C4-2B (cell line): ENCODE measurements at regions not wholly inside any gene's neighbourhood (a gene's known extent, or its start where the extent isn't known, plus 50 kb on each side); places are given as distances from the start of the nearest gene placed in this dataset.

ENCODE experiments used
- H3K27ac ChIP-seq: fragments of 450-650 bp; 2 replicates; pipeline ENCODE4 v1.5.1; 2017
- ZFX ChIP-seq: fragments of 450-650 bp; IDR thresholded peaks from 2 replicates; pipeline ENCODE4 v1.6.1; 2017
- TF ChIP-seq, protein P1 (sequence below): fragments of 450-650 bp; conservative IDR thresholded peaks from 2 replicates; pipeline ENCODE4 v1.5.1; 2017; ENCODE audit warnings: mild to moderate bottlenecking

DNA sequence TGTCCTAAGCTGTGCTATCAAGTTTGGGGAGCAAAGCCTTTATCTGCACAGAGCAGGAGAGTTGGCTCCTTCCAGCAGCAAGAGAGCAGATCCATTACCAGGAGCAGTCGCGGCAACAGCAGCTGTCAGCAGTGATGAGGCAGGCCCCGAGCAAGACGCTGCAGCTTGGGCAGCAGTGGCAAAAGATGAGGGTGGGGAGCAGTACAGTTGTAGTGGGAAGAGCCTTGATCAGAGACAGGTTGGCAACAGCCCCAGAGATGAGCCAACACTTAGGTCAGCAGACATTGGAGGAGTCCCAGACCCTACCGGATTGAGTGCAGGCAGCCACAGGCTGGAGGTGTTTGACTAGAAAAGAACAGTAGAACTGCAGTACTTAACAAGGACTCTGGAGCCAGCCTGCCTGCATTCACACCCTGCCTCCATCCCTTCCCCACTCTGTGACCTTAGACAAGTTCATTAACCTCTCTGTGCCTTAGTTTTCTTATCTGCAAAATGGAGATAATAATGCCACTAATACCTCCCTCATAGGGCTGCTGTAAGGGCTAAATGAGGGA lies 117.1 kb upstream of the SERTAD2 start:
- TF ChIP-seq ZFX, result no peak
- TF ChIP-seq, protein P1, sequence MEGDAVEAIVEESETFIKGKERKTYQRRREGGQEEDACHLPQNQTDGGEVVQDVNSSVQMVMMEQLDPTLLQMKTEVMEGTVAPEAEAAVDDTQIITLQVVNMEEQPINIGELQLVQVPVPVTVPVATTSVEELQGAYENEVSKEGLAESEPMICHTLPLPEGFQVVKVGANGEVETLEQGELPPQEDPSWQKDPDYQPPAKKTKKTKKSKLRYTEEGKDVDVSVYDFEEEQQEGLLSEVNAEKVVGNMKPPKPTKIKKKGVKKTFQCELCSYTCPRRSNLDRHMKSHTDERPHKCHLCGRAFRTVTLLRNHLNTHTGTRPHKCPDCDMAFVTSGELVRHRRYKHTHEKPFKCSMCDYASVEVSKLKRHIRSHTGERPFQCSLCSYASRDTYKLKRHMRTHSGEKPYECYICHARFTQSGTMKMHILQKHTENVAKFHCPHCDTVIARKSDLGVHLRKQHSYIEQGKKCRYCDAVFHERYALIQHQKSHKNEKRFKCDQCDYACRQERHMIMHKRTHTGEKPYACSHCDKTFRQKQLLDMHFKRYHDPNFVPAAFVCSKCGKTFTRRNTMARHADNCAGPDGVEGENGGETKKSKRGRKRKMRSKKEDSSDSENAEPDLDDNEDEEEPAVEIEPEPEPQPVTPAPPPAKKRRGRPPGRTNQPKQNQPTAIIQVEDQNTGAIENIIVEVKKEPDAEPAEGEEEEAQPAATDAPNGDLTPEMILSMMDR, result no peak
- no peak overlapping the region for H3K27ac ChIP-seq

DNA sequence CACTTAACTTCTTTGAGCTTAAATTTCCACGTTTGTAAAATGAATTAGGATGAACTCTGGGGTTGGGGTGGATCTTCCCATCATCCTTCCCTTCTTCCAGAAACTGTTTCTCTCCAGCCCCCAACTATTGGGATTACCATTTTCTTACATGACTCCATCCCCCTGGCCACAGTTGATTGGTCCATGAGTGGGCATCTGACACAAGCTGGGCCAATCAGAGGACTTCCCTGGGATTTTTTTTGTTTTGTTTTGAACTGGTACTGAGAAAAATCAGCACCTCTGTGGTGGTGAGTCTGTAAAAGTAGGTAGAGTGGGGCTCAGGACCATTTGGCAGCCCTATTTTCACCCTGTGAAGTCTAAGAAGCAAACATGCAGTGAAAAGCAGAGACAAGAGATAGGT lies 118.0 kb upstream of the SERTAD2 start:
- no peak for TF ChIP-seq ZFX
- TF ChIP-seq, protein P1, result no peak
- no peak overlapping the region for H3K27ac ChIP-seq

DNA sequence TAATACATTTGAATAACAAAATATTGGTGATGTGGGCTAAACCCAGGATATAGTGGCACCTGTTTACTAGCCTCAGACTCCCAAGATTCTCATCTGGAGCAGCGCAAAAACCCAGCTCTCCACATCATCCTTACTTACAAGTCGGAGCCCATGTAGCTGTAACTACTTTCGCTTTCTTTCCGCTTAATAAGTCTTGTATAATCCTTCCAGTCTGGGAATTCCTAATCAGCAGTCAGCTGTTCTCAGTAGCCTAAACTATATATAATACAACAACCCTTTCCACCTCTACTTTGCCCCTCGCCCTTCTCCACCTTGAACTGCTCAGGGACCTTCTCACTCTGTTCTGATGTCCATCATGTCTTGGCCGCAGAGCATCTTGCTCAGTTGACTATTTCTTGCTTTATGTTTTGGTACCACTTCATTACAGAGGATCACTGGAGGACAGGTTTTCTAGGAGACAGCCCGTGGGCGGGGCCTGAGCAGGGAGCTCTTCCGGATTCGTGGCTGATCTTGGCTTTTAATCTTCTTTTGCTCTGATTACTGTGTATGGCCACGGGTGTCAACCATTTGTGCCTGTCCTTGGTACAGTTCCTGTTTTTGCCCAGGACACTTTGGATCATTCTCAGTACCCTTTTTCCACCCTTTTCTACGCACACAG lies 119.9 kb upstream of the SERTAD2 start:
- H3K27ac ChIP-seq, result no peak overlapping the region
- TF ChIP-seq, protein P1, result no peak
- no peak for TF ChIP-seq ZFX

DNA sequence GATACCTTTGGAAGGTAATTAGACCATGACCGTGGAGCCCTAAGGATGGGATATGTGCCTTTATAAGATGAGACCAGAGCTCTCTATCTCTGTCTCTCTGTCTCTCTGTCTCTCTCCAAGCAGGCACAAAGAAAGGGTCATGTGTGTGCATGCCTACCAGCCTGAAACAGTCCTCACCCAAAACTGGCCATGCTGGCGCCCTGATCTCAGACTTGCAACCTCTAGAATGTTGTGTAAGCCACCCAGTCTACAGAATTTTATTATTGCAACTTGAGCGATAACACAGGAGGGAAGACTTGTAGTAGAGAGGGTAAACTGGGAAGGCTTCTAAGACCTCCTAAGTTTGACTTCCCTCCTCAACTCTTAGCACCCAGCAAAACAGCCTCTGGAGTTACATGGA lies 124.1 kb upstream of the SERTAD2 start:
- no peak overlapping the region for H3K27ac ChIP-seq
- TF ChIP-seq ZFX, result no peak
- TF ChIP-seq, protein P1, result no peak

DNA sequence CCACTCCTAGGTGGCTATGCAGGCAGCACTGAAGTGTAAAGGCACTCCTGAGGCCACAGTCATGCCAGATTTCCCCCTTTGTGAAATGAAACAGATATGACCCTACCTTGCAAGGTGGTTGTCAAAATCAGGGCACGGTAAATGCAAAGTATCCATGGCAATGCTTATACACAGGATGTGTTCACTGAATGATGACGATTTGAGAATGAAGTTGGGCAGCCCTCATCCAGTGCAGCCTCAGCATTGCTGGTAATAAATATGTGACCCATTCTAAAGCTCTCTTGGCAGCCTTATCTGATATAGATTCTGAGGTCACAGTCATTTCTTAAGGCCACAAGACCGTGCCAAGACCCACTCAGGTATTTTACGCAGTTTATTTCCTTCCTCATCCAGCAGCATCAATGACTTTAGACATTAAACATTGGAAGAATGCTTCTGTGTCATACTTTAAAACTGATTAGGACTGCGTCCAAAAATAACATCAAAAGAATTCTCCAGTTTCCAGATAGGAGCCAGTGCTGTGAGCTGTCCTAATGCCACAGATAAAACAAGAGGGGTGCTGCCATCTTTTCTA lies 125.5 kb upstream of the SERTAD2 start:
- no peak for TF ChIP-seq ZFX
- H3K27ac ChIP-seq, result no peak overlapping the region

DNA sequence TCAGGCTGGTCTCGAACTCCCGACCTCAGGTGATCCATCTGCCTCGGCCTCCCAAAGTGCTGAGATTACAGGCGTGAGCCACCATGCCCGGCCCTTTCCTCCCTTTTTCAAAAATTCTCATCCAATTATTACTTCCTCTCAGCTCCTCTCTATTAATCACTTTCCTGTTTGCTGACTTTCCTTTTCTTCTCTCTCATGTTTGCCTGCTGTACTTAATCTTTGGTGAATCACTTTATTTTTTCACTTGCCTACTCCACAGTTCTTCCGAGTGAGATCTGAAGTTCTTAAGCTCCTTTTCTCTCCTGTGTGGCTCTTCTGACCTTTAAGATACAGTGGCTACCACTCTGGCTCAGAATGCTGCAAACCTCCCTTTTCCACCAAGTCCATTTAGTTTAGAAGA lies 126.3 kb upstream of the SERTAD2 start:
- no peak for TF ChIP-seq ZFX
- TF ChIP-seq, protein P1, result no peak
- H3K27ac ChIP-seq, result no peak overlapping the region

DNA sequence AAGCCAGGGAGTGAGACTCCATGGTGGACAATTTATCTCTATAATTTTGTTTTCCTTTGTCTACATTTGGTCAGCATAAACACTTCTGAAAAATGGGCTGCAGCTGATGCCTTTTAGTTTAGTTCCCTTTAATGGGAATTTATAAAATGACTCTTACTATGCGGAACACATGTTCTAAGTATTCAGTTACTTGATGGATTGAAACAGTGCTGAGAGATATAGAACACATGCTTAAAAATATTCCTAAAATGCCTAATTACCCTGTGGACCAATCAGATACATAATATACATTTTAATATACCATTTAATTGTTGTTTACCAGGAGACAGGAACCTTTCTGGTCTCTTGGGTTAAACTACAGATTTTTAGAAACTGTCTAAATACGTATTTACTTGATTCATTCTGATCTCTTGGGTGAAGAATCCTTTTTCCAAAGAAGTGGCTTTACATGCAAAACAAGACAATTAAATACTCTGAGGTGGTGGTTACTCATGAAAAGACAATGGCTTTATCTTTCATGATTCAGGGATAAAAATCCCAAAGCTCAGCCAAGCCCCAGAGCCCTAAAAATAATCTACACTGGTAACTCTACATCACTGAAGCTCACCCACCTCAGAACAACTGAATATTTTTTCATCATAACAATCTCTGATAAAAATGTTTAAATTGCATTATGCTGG lies 128.1 kb upstream of the SERTAD2 start:
- TF ChIP-seq, protein P1, result no peak
- no peak for TF ChIP-seq ZFX
- H3K27ac ChIP-seq, result no peak overlapping the region
